Keratinocyte (primary cell): ENCODE measurements at regions not wholly inside any gene's neighbourhood (a gene's known extent, or its start where the extent isn't known, plus 50 kb on each side); places are given as distances from the start of the nearest gene placed in this dataset.

Source experiments
- DNase-seq: peaks from one replicate; pipeline ENCODE4 v3.0.0-alpha.2; 2011; ENCODE audit warnings: low read depth, missing footprints, low spot score
- FAIRE-seq: peaks from 2 replicates; lab custom pipeline; 2011; peaks lifted over from hg19 to GRCh38; lab: Jason Lieb, UNC
- H2AFZ ChIP-seq: 2 replicates; pipeline ENCODE4 v1.6.0; 2012; ENCODE audit warnings: low read length, control low read depth, inconsistent platforms; ENCODE audit not compliant: control insufficient read depth
- H3K27ac ChIP-seq: 2 replicates; pipeline ENCODE4 v1.5.1; 2011; ENCODE audit warnings: low read length; ENCODE audit not compliant: control insufficient read depth, insufficient read depth
- H3K27me3 ChIP-seq: 3 replicates; pipeline ENCODE4 v1.6.0; 2011; ENCODE audit warnings: low read length; ENCODE audit not compliant: control insufficient read depth, insufficient read depth; ENCODE audit errors: extremely low read depth
- H3K36me3 ChIP-seq, 2 experiments: 2 replicates in 1 of 2; 3 replicates in 1 of 2; pipeline ENCODE4 v1.5.1; 2011; ENCODE audit warnings: low read length in 2 of 2, mild to moderate bottlenecking in 1 of 2; ENCODE audit not compliant: control insufficient read depth in 2 of 2, insufficient read depth in 2 of 2; ENCODE audit errors: extremely low read depth in 1 of 2
- H3K4me1 ChIP-seq: 3 replicates; pipeline ENCODE4 v1.5.1; 2011; ENCODE audit warnings: low read length; ENCODE audit not compliant: control insufficient read depth, insufficient read depth; ENCODE audit errors: extremely low read depth
- H3K4me2 ChIP-seq: 3 replicates; pipeline ENCODE4 v1.6.0; 2011; ENCODE audit warnings: low read depth, low read length; ENCODE audit not compliant: control insufficient read depth, insufficient read depth; ENCODE audit errors: extremely low read depth
- H3K4me3 ChIP-seq, 3 experiments: fragments of 200-600 bp in 1 of 3; sonication (generic) in 1 of 3; 2 replicates in 2 of 3; 3 replicates in 1 of 3; pipeline ENCODE4 v1.5.1; 2011 to 2016; ENCODE audit warnings: low read length in 3 of 3, mild to moderate bottlenecking in 3 of 3, control low read depth in 2 of 3, inconsistent platforms in 1 of 3, low read depth in 1 of 3, mixed read lengths in 1 of 3, mixed run types in 1 of 3, moderate library complexity in 1 of 3; ENCODE audit not compliant: control insufficient read depth in 2 of 3, insufficient read depth in 2 of 3; ENCODE audit errors: extremely low read depth in 1 of 3
- H3K79me2 ChIP-seq: 2 replicates; pipeline ENCODE4 v1.6.0; 2012; ENCODE audit warnings: low read length; ENCODE audit not compliant: control insufficient read depth, insufficient read depth
- H3K9ac ChIP-seq: 3 replicates; pipeline ENCODE4 v1.6.0; 2011; ENCODE audit warnings: low read length; ENCODE audit not compliant: control insufficient read depth, insufficient read depth; ENCODE audit errors: extremely low read depth
- H3K9me1 ChIP-seq: 3 replicates; pipeline ENCODE4 v1.6.0; 2011; ENCODE audit warnings: low read length; ENCODE audit not compliant: control insufficient read depth, insufficient read depth; ENCODE audit errors: extremely low read depth
- H3K9me3 ChIP-seq: 2 replicates; pipeline ENCODE4 v1.5.1; 2012; ENCODE audit warnings: low read depth, low read length; ENCODE audit not compliant: control insufficient read depth
- H4K20me1 ChIP-seq: 3 replicates; pipeline ENCODE4 v1.6.0; 2011; ENCODE audit warnings: low read length; ENCODE audit not compliant: control insufficient read depth, insufficient read depth; ENCODE audit errors: extremely low read depth
- EZH2 ChIP-seq: IDR thresholded peaks from one replicate; pipeline ENCODE4 v1.6.1; 2012; ENCODE audit warnings: inconsistent platforms, mild to moderate bottlenecking, low read length, moderate library complexity
- dilution Hi-C: fragments of 300-500 bp; cut with MboI; formaldehyde crosslinking; loops from one replicate; pipeline ENCODE4 v1.7.0; 2020; ENCODE audit warnings: low sequenced_read_pairs; ENCODE audit not compliant: extremely low pct_ligation_motif_present
- TF ChIP-seq, protein P1 (sequence below), 3 experiments: IDR thresholded peaks in 1 of 3; conservative IDR thresholded peaks in 1 of 3; optimal IDR thresholded peaks in 1 of 3; 2 replicates in 2 of 3; 3 replicates in 1 of 3; pipeline versions ENCODE3 to v1.5.1; 2011; ENCODE audit warnings: low read length in 3 of 3, mild to moderate bottlenecking in 3 of 3, moderate library complexity in 2 of 3, control low read depth in 1 of 3, inconsistent platforms in 1 of 3; ENCODE audit not compliant: insufficient read depth in 2 of 3; ENCODE audit errors: extremely low read depth in 1 of 3

DNA sequence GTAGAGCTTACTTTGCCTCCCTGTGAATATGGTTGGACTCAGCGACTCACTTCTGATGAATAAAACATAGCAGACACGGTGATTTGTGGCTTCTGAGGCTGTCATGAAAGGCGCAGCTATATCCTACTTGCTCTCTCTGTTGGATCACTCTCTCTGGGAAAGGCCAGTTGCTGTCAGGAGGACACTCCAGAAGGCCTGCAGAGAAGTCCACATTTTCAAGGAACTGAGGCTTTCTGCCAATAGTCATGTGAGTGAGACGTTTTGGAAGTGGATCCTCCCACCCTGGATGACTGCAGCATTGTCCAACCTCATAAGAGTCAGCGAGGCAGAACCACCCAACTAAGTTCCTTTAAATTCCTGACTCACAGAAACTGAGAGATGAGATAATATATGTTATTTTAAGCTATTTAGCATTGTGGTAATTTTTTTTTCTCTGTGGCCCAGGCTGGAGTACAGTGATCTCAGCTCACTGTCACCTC lies 156.0 kb upstream of the MAST4 start:
- Histone ChIP-seq H2AFZ (peak overlapping the region; percentile 6), H3K36me3 (no peaks in the 10 kb centered on the region), H3K9ac (no peak overlapping the region), H3K27ac (no peak overlapping the region), H3K27me3 (no peaks in the 10 kb centered on the region), H3K4me3 (no peak overlapping the region), H3K4me2 (no peak overlapping the region), H3K79me2 (no peaks in the 10 kb centered on the region), H3K9me3 (no peaks in the 10 kb centered on the region), H4K20me1 (no peaks in the 10 kb centered on the region), H3K4me1 (no peaks in the 10 kb centered on the region), H3K9me1 (no peaks in the 10 kb centered on the region)
- DNase-seq, result no peak
- peak; percentile 13 for FAIRE-seq
- dilution Hi-C loops, result no loop called here
- TF ChIP-seq, protein P1, sequence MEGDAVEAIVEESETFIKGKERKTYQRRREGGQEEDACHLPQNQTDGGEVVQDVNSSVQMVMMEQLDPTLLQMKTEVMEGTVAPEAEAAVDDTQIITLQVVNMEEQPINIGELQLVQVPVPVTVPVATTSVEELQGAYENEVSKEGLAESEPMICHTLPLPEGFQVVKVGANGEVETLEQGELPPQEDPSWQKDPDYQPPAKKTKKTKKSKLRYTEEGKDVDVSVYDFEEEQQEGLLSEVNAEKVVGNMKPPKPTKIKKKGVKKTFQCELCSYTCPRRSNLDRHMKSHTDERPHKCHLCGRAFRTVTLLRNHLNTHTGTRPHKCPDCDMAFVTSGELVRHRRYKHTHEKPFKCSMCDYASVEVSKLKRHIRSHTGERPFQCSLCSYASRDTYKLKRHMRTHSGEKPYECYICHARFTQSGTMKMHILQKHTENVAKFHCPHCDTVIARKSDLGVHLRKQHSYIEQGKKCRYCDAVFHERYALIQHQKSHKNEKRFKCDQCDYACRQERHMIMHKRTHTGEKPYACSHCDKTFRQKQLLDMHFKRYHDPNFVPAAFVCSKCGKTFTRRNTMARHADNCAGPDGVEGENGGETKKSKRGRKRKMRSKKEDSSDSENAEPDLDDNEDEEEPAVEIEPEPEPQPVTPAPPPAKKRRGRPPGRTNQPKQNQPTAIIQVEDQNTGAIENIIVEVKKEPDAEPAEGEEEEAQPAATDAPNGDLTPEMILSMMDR (optimal IDR thresholded peaks at IDR 0.05 in 1 of 3, IDR thresholded peaks at IDR 0.05 in 1 of 3, conservative IDR thresholded peaks at IDR 0.05 in 1 of 3; ENCODE audit: extremely low read depth in 1 of 3, insufficient read depth in 2 of 3, low read length in 3 of 3), result no peak
- TF ChIP-seq EZH2, result no peak

DNA sequence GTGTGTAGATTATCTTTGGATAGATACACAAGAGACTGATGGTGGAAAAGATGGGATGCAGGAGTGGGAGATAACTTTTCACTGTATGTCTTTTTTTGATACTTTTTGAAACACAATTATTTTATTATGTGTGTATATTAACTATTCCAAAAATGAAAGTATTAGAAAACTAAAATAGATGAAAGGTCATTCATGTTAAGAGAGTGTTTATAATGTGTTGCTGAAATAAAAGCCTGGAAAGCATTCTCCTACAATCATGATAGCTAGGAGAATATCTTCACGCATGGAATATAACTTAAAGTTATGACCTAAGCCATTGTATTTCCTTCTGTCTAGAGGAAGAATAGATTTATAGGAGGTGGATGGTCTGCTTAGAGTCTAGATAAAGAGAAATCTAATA lies 154.8 kb upstream of the MAST4 start:
- no peaks in the 10 kb centered on the region for H3K9me1 ChIP-seq
- DNase-seq (no peak), FAIRE-seq (no peak)
- H3K9me3 ChIP-seq, result no peaks in the 10 kb centered on the region
- H2AFZ ChIP-seq, result no peak overlapping the region
- H3K4me1 ChIP-seq, result no peaks in the 10 kb centered on the region
- H3K27me3 ChIP-seq, result no peaks in the 10 kb centered on the region
- dilution Hi-C loops, result no loop called here
- no peaks in the 10 kb centered on the region for H3K36me3 ChIP-seq
- TF ChIP-seq, protein P1 (optimal IDR thresholded peaks at IDR 0.05 in 1 of 3, IDR thresholded peaks at IDR 0.05 in 1 of 3, conservative IDR thresholded peaks at IDR 0.05 in 1 of 3; ENCODE audit: extremely low read depth in 1 of 3, insufficient read depth in 2 of 3, low read length in 3 of 3), result no peak
- no peak for TF ChIP-seq EZH2
- no peaks in the 10 kb centered on the region for H4K20me1 ChIP-seq
- H3K4me3 ChIP-seq, result no peak overlapping the region
- H3K27ac ChIP-seq, result no peak overlapping the region
- H3K79me2 ChIP-seq, result no peaks in the 10 kb centered on the region
- no peak overlapping the region for H3K4me2 ChIP-seq
- H3K9ac ChIP-seq, result no peak overlapping the region
